ENCODE measurements at regions not wholly inside any gene's neighbourhood (a gene's known extent, or its start where the extent isn't known, plus 50 kb on each side); places are given as distances from the start of the nearest gene placed in this dataset.

DNA sequence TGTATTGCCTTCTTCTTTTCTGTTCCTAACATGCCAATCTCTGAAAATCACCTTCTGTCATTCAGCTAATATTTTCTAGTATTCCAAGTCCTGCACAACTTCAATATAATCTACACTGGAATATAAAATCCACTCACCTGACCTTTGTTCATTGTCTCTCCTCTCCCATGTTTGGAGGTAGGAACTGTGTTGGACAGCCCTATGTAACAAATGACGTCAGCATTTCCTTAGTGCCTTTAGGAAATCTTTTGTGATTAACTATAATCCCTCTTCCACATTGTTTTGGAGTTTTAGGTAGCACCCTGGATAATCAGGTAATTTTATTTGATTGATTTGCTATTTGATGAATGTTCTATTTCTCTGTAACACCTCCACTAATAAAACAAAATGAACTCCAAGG lies 814.8 kb upstream of the PRKX start:
- Mint-ChIP-seq H3K4me1 (ENCODE audit: unreplicated experiment) (no peaks in the 10 kb centered on the region), H3K27ac (ENCODE audit: unreplicated experiment) (no peak overlapping the region), H3K4me3 (ENCODE audit: unreplicated experiment) (no peak overlapping the region), H3K36me3 (ENCODE audit: unreplicated experiment) (no peaks in the 10 kb centered on the region), H3K9me3 (ENCODE audit: unreplicated experiment) (peaks cover 6% of the 10 kb centered on the region), H3K27me3 (ENCODE audit: unreplicated experiment) (no peaks in the 10 kb centered on the region)
- TF ChIP-seq, protein P1, sequence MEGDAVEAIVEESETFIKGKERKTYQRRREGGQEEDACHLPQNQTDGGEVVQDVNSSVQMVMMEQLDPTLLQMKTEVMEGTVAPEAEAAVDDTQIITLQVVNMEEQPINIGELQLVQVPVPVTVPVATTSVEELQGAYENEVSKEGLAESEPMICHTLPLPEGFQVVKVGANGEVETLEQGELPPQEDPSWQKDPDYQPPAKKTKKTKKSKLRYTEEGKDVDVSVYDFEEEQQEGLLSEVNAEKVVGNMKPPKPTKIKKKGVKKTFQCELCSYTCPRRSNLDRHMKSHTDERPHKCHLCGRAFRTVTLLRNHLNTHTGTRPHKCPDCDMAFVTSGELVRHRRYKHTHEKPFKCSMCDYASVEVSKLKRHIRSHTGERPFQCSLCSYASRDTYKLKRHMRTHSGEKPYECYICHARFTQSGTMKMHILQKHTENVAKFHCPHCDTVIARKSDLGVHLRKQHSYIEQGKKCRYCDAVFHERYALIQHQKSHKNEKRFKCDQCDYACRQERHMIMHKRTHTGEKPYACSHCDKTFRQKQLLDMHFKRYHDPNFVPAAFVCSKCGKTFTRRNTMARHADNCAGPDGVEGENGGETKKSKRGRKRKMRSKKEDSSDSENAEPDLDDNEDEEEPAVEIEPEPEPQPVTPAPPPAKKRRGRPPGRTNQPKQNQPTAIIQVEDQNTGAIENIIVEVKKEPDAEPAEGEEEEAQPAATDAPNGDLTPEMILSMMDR (IDR thresholded peaks at IDR 0.05): no peak
- DNase-seq (ENCODE audit: extremely low spot score, unreplicated experiment): no peak

DNA sequence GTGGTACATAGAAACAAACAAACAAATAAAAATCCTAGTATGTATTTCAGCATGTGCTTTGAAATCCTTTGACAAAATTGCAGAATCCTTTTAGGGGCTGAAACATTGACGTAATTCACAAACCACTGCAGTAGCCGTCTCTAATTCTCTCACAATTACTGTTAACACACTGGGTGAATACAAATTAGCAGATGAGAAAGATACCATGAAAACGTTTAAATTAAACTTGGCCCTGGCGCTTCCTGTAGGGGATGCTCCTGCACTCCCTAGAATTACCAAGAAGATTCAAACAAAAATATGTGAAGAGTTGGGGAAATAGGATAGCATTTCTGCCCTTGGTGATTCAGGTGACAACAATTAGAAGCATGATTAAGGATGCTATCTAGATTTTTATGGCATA lies 772.5 kb upstream of the PRKX start:
- TF ChIP-seq, protein P1 (IDR thresholded peaks at IDR 0.05): no peak
- Mint-ChIP-seq H3K4me3 (ENCODE audit: unreplicated experiment) (no peak overlapping the region), H3K36me3 (ENCODE audit: unreplicated experiment) (no peaks in the 10 kb centered on the region), H3K27me3 (ENCODE audit: unreplicated experiment) (no peaks in the 10 kb centered on the region), H3K9me3 (ENCODE audit: unreplicated experiment) (peaks cover 9% of the 10 kb centered on the region), H3K27ac (ENCODE audit: unreplicated experiment) (no peak overlapping the region), H3K4me1 (ENCODE audit: unreplicated experiment) (no peaks in the 10 kb centered on the region)
- DNase-seq (ENCODE audit: extremely low spot score, unreplicated experiment): no peak

DNA sequence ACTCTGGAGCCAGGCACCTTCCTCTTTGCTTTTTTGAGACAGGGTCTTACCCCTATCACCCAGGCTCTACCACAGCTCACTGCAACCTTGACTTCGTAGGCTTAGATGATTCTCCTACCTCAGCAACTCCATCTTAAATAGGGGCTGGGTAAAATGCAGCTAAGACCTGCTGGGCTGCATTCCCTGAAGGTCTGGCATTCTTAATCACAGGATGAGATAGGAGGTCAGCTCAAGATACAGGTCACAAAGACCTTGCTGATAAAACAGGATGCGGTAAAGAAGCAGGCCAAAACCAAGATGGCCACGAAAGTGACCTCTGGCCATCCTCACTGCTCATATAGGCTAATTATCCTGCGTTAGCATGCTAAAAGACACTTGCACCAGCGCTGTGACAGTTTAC lies 770.8 kb upstream of the PRKX start:
- H3K4me3 Mint-ChIP-seq (ENCODE audit: unreplicated experiment): no peak overlapping the region
- H3K27ac Mint-ChIP-seq (ENCODE audit: unreplicated experiment): no peak overlapping the region
- no peak for DNase-seq (ENCODE audit: extremely low spot score, unreplicated experiment)
- H3K9me3 Mint-ChIP-seq (ENCODE audit: unreplicated experiment): peaks cover 18% of the 10 kb centered on the region
- H3K36me3 Mint-ChIP-seq (ENCODE audit: unreplicated experiment): no peaks in the 10 kb centered on the region
- no peaks in the 10 kb centered on the region for H3K27me3 Mint-ChIP-seq (ENCODE audit: unreplicated experiment)
- H3K4me1 Mint-ChIP-seq (ENCODE audit: unreplicated experiment): no peaks in the 10 kb centered on the region
- TF ChIP-seq, protein P1 (IDR thresholded peaks at IDR 0.05): no peak

DNA sequence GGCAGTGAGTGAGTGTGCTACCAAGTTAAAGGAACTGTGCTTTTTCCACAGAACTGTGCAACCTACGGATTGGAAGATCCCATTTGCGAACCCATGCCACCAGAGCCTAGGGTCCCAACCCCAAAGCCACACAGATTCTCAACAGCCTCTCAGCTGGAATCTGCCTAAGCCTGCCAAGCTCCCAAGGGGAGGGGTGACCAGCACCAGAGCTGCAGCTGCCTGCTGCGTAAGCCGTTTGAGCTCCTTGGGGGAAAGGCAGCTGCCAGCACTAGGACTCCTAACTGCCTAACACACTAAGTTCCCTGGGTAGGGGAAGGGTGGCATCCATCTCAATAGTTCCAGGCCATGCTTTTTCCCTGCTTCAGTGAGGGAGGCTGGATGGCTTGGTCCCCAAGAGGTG lies 738.1 kb upstream of the PRKX start:
- H3K4me3 Mint-ChIP-seq (ENCODE audit: unreplicated experiment): no peak overlapping the region
- no peaks in the 10 kb centered on the region for H3K27me3 Mint-ChIP-seq (ENCODE audit: unreplicated experiment)

DNA sequence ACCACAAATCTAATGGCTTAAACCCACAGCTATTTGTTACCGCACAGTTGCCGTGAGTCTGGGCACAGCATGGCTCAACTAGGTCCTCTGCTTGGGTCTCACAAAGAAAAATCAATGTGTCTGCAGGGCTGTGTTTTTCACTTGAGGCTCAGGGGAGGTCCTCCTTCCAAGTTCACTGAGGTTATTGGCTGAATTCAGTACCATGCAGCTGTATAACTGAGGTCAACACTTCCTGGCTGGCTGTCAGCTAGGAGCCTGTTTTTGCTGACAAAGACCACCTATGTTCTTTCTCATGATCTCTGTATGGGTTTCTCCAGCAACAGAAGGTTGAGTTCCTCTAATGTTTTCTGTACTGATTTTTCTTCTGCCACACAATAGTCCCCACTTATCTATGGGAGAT lies 736.7 kb upstream of the PRKX start:
- no peaks in the 10 kb centered on the region for H3K4me1 Mint-ChIP-seq (ENCODE audit: unreplicated experiment)
- H3K27me3 Mint-ChIP-seq (ENCODE audit: unreplicated experiment): no peaks in the 10 kb centered on the region
- no peak for DNase-seq (ENCODE audit: extremely low spot score, unreplicated experiment)
- no peaks in the 10 kb centered on the region for H3K36me3 Mint-ChIP-seq (ENCODE audit: unreplicated experiment)
- no peak overlapping the region for H3K4me3 Mint-ChIP-seq (ENCODE audit: unreplicated experiment)
- peaks cover 35% of the 10 kb centered on the region for H3K9me3 Mint-ChIP-seq (ENCODE audit: unreplicated experiment)
- H3K27ac Mint-ChIP-seq (ENCODE audit: unreplicated experiment): no peak overlapping the region
- TF ChIP-seq, protein P1 (IDR thresholded peaks at IDR 0.05): no peak

More for the DNA sequence above, 738.1 kb upstream of the PRKX start:
- Mint-ChIP-seq H3K9me3 (ENCODE audit: unreplicated experiment) (peaks cover 40% of the 10 kb centered on the region), H3K4me1 (ENCODE audit: unreplicated experiment) (no peaks in the 10 kb centered on the region), H3K27ac (ENCODE audit: unreplicated experiment) (no peak overlapping the region), H3K36me3 (ENCODE audit: unreplicated experiment) (no peaks in the 10 kb centered on the region)
- TF ChIP-seq, protein P1 (IDR thresholded peaks at IDR 0.05): no peak
- no peak for DNase-seq (ENCODE audit: extremely low spot score, unreplicated experiment)
